HCT116 (cell line): ENCODE measurements at regions not wholly inside any gene's neighbourhood (a gene's known extent, or its start where the extent isn't known, plus 50 kb on each side); places are given as distances from the start of the nearest gene placed in this dataset.

Experiments
- ATAC-seq: fragments of 200-7000 bp; cut with Tn5 transposase; 2 replicates; pipeline ENCODE4 v1.9.1; 2020; ENCODE audit warnings: mild to moderate bottlenecking, moderate library complexity
- BruUV-seq: library from RNA; stranded (reverse); fragments of 400-500 nt; replicated peaks from 2 replicates; lab custom pipeline; 2021; lab: Mats Ljungman, UMichigan
- CTCF ChIA-PET: fragments of 300-600 bp; sonication (Branson Sonifier 250); formaldehyde crosslinking; loops from one replicate; lab custom pipeline; 2021; ENCODE audit warnings: antibody characterized with exemption; lab: Charles Lee
- POLR2A ChIA-PET: fragments of 300-600, 350-600 bp; sonication (Branson Sonifier 250); formaldehyde crosslinking; loops from one replicate; lab custom pipeline; 2021; ENCODE audit warnings: antibody characterized with exemption; lab: Charles Lee
- RAD21 ChIA-PET, 2 experiments: fragments of 300-600 bp; sonication (Branson Sonifier 250); formaldehyde crosslinking; loops; one replicate each; lab custom pipeline; 2023; ENCODE audit warnings: low total read pairs in 2 of 2; ENCODE audit not compliant: uncharacterized antibody in 2 of 2, unreplicated experiment in 2 of 2, low non-redundant PET in 1 of 2; lab: Charles Lee
- DNase-seq: peaks from one replicate; pipeline ENCODE4 v3.0.0-alpha.2; 2010; ENCODE audit warnings: low read depth, low spot score
- H2AFZ ChIP-seq: fragments of 200-600 bp; shearing (Covaris generic), sonication (generic); 2 replicates; pipeline ENCODE4 v1.6.1; 2017; ENCODE audit warnings: low read depth, mixed run types, mixed read lengths, antibody characterized with exemption, low read length; ENCODE audit not compliant: poor library complexity, severe bottlenecking
- H3K27ac ChIP-seq: 2 replicates; pipeline ENCODE4 v1.5.1; 2012; ENCODE audit warnings: low read depth, low read length
- H3K27me3 ChIP-seq: fragments of 200-600 bp; sonication (generic); 2 replicates; pipeline ENCODE4 v1.6.1; 2016; ENCODE audit warnings: mixed run types, low read length, mixed read lengths; ENCODE audit not compliant: insufficient read depth
- H3K36me3 ChIP-seq, 2 experiments: fragments of 200-500 bp in 1 of 2; fragments of 200-600 bp in 1 of 2; sonication (Bioruptor generic) in 1 of 2; sonication (generic) in 1 of 2; 2 replicates each; pipeline versions ENCODE4 v1.5.1 to v1.6.1; 2014 to 2016; ENCODE audit warnings: low read length in 2 of 2, inconsistent platforms in 1 of 2, mixed read lengths in 1 of 2, mixed run types in 1 of 2; ENCODE audit not compliant: insufficient read depth in 2 of 2, control insufficient read depth in 1 of 2
- H3K4me1 ChIP-seq, 2 experiments: fragments of 200-600 bp in 1 of 2; sonication (generic) in 1 of 2; 2 replicates each; pipeline versions ENCODE4 v1.5.1 to v1.6.1; 2012 to 2017; ENCODE audit warnings: low read length in 2 of 2, inconsistent platforms in 1 of 2, mild to moderate bottlenecking in 1 of 2, mixed read lengths in 1 of 2, mixed run types in 1 of 2, moderate library complexity in 1 of 2; ENCODE audit not compliant: insufficient read depth in 2 of 2, control insufficient read depth in 1 of 2
- H3K4me2 ChIP-seq: fragments of 200-600 bp; sonication (generic); 2 replicates; pipeline ENCODE4 v1.6.1; 2017; ENCODE audit warnings: mixed run types, low read length, mixed read lengths
- H3K4me3 ChIP-seq, 2 experiments: fragments of 200-600 bp in 1 of 2; sonication (generic) in 1 of 2; replicated peaks in 1 of 2; 2 replicates each; pipeline ENCODE4 v1.5.1; 2011 to 2016; ENCODE audit warnings: low read length in 2 of 2, control low read depth in 1 of 2, low read depth in 1 of 2, mild to moderate bottlenecking in 1 of 2, mixed read lengths in 1 of 2, mixed run types in 1 of 2
- H3K79me2 ChIP-seq: fragments of 200-600 bp; sonication (generic); 2 replicates; pipeline ENCODE4 v1.6.1; 2017; ENCODE audit warnings: mild to moderate bottlenecking, mixed run types, low read length, moderate library complexity, mixed read lengths; ENCODE audit not compliant: insufficient read depth
- H3K9ac ChIP-seq: fragments of 200-600 bp; sonication (generic); 2 replicates; pipeline ENCODE4 v1.6.1; 2016; ENCODE audit warnings: low read length, mixed read lengths
- H3K9me2 ChIP-seq: fragments of 200-600 bp; sonication (generic), shearing (Covaris generic); 2 replicates; pipeline ENCODE4 v1.6.1; 2017; ENCODE audit warnings: mixed run types, mild to moderate bottlenecking, moderate library complexity; ENCODE audit not compliant: insufficient read depth
- H3K9me3 ChIP-seq, 2 experiments: fragments of 200-500 bp in 1 of 2; fragments of 200-600 bp in 1 of 2; sonication (Bioruptor generic) in 1 of 2; sonication (generic) in 1 of 2; 2 replicates each; pipeline ENCODE4 v1.6.1; 2014 to 2017; ENCODE audit warnings: low read length in 2 of 2, mixed read lengths in 2 of 2, inconsistent platforms in 1 of 2, low read depth in 1 of 2, mild to moderate bottlenecking in 1 of 2, mixed run types in 1 of 2, moderate library complexity in 1 of 2; ENCODE audit not compliant: control insufficient read depth in 1 of 2, insufficient read depth in 1 of 2
- H4K20me1 ChIP-seq: fragments of 200-600 bp; sonication (generic), shearing (Covaris generic); 2 replicates; pipeline ENCODE4 v1.6.1; 2017; ENCODE audit warnings: mixed run types, mild to moderate bottlenecking, moderate library complexity; ENCODE audit not compliant: insufficient read depth
- CBX3 ChIP-seq: IDR thresholded peaks from 2 replicates; pipeline ENCODE4 v1.6.1; 2012; ENCODE audit warnings: low read depth
- CEBPB ChIP-seq: IDR thresholded peaks from 2 replicates; pipeline ENCODE4 v1.6.1; 2012; ENCODE audit warnings: low read depth
- CTCF ChIP-seq, 3 experiments: fragments of 200-600 bp in 1 of 3; sonication (generic) in 1 of 3; IDR thresholded peaks in 2 of 3; conservative IDR thresholded peaks in 1 of 3; 2 replicates each; pipeline ENCODE4 v1.5.1; 2012 to 2017; ENCODE audit warnings: low read depth in 2 of 3, low read length in 2 of 3, antibody characterized with exemption in 1 of 3, borderline replicate concordance in 1 of 3, control low read depth in 1 of 3, mild to moderate bottlenecking in 1 of 3, mixed read lengths in 1 of 3, mixed run types in 1 of 3, moderate library complexity in 1 of 3; ENCODE audit not compliant: insufficient read depth in 1 of 3
- EZH2 ChIP-seq: fragments of 200-600 bp; sonication (generic); IDR thresholded peaks from 2 replicates; pipeline ENCODE4 v1.6.1; 2017; ENCODE audit warnings: antibody characterized with exemption, mixed run types
- FOSL1 ChIP-seq: IDR thresholded peaks from 2 replicates; pipeline ENCODE4 v1.6.1; 2012; ENCODE audit warnings: low read depth
- JUND ChIP-seq: IDR thresholded peaks from 2 replicates; pipeline ENCODE4 v1.6.1; 2012
- SP1 ChIP-seq: IDR thresholded peaks from 2 replicates; pipeline ENCODE4 v1.6.1; 2012; ENCODE audit warnings: low read depth
- TCF7L2 ChIP-seq: IDR thresholded peaks from 2 replicates; pipeline ENCODE4 v1.7.0; 2011; ENCODE audit warnings: borderline replicate concordance, inconsistent platforms; ENCODE audit not compliant: insufficient read depth, insufficient read length; ENCODE audit errors: extremely low read depth
- intact Hi-C: fragments of 100-400 bp; cut with micrococcal nuclease; formaldehyde crosslinking; loops from 2 replicates; pipeline ENCODE4 v1.10.0; 2022
- TF ChIP-seq, protein P1 (sequence below): IDR thresholded peaks from 2 replicates; pipeline ENCODE4 v1.6.1; 2011; ENCODE audit warnings: mild to moderate bottlenecking, low read length, moderate library complexity; ENCODE audit not compliant: insufficient replicate concordance; ENCODE audit errors: extremely low read depth

DNA sequence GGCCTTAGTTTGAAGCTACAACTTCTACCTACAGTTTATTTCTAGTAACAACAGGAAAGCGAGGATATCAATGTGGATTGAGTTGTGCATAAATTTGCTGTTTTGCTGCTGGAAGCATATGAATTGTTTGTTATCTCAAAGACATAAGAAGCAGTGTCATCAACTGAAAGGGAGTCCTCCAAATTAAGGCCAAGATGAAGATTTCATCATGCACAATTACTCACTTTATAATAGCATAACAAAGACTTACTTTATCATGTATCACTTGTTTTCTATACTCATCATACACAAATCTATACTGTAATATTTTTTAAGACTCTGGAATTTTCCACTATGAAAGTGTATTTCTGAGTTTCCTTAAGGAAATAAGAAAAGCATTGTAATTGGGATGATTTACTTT is 136.1 kb upstream of the FANCL start (continued):
- TF ChIP-seq, protein P1, sequence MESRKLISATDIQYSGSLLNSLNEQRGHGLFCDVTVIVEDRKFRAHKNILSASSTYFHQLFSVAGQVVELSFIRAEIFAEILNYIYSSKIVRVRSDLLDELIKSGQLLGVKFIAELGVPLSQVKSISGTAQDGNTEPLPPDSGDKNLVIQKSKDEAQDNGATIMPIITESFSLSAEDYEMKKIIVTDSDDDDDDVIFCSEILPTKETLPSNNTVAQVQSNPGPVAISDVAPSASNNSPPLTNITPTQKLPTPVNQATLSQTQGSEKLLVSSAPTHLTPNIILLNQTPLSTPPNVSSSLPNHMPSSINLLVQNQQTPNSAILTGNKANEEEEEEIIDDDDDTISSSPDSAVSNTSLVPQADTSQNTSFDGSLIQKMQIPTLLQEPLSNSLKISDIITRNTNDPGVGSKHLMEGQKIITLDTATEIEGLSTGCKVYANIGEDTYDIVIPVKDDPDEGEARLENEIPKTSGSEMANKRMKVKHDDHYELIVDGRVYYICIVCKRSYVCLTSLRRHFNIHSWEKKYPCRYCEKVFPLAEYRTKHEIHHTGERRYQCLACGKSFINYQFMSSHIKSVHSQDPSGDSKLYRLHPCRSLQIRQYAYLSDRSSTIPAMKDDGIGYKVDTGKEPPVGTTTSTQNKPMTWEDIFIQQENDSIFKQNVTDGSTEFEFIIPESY: no peak
- no peak for TF ChIP-seq CTCF (IDR thresholded peaks at IDR 0.05 in 2 of 3, conservative IDR thresholded peaks at IDR 0.05 in 1 of 3; ENCODE audit: borderline replicate concordance in 1 of 3, insufficient read depth in 1 of 3, low read depth in 2 of 3, low read length in 2 of 3)

- H3K4me3 ChIP-seq: no peak overlapping the region
- H3K9me2 ChIP-seq: no peaks in the 10 kb centered on the region
- no peak overlapping the region for H3K9ac ChIP-seq
- intact Hi-C loops: no loop called here
- no peak overlapping the region for H3K27ac ChIP-seq
- H3K27me3 ChIP-seq: no peaks in the 10 kb centered on the region
- DNase-seq: peak; percentile 28
- POLR2A ChIA-PET: no interaction called here
- RAD21 ChIA-PET: no interaction called here
- TF ChIP-seq JUND (peak; percentile 59), FOSL1 (peak; percentile 72), TCF7L2 (peak; percentile 32), CBX3 (no peak), CEBPB (no peak), EZH2 (no peak), SP1 (peak; percentile 38)
- no peaks in the 10 kb centered on the region for H3K79me2 ChIP-seq
- peak overlapping the region; percentile 12; the same call in 1 of the 2 replicates for H3K4me2 ChIP-seq
- no peaks in the 10 kb centered on the region for H4K20me1 ChIP-seq
- no TSS peak for BruUV-seq
- H3K36me3 ChIP-seq: no peaks in the 10 kb centered on the region
- no peak overlapping the region for H2AFZ ChIP-seq
- H3K4me1 ChIP-seq: peaks cover 0 to 8% of the 10 kb centered on the region in 2 experiments; a peak in 2 of 4 replicates
- CTCF ChIA-PET: no interaction called here
- ATAC-seq: no peak; the same call in 1 of the 2 replicates
- H3K9me3 ChIP-seq: no peaks in the 10 kb centered on the region
Observed at GRCh38 chr2:58376592-58376991, 135.5 kb upstream of the FANCL start.
